ENCODE measurements at regions not wholly inside any gene's neighbourhood (a gene's known extent, or its start where the extent isn't known, plus 50 kb on each side); places are given as distances from the start of the nearest gene placed in this dataset.

DNA sequence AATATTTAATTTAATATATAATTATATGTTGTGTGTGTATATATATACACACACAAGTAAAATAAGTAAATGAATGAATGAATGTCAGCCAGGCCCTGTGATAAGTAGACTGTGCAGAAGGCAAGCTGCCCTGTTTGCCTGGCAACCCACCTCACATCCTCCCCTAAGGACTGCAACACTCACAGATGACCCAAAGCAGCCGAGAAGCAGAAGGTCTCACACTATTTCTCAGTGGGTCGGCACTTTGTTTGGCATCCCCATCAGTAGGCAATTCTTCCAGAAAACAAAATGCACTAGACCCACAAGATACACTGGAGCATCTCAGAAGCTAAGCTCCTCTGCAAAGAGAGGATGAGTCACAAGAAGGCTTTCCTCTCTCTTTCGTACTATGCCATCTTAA is 152.1 kb upstream of the GRAMD2B start:
- no TSS peak for BruUV-seq (replicated peaks)
- H4K20me1 ChIP-seq (replicated peaks; ENCODE audit: control insufficient read depth, extremely low read depth, insufficient read depth, low read length) = no peaks in the 10 kb centered on the region
- no peaks in the 10 kb centered on the region for H3K79me2 ChIP-seq (ENCODE audit: control insufficient read depth, insufficient read depth, low read length)
- ChIA-PET POLR2A (no interaction called here), CTCF (no interaction called here)
- H3K4me1 ChIP-seq (ENCODE audit: control insufficient read depth, extremely low read depth, insufficient read depth, low read length) = no peaks in the 10 kb centered on the region
- dilution Hi-C loops (cut with MboI; ENCODE audit: extremely low pct_ligation_motif_present, low sequenced_read_pairs) = no loop called here
- no peaks in the 10 kb centered on the region for H3K9me3 ChIP-seq (replicated peaks; ENCODE audit: control insufficient read depth, insufficient read depth, low read length)
- no peak overlapping the region for H3K9ac ChIP-seq (replicated peaks; ENCODE audit: extremely low read depth, insufficient read depth, low read length)
- TF ChIP-seq MYC (IDR thresholded peaks at IDR 0.05; ENCODE audit: low read depth, low read length) (no peak), POLR2AphosphoS5 (IDR thresholded peaks at IDR 0.05; ENCODE audit: insufficient read depth, low read depth, low read length) (no peak), EZH2 (IDR thresholded peaks at IDR 0.05; ENCODE audit: borderline replicate concordance, low read depth, low read length, severe bottlenecking) (no peak), GATA2 (IDR thresholded peaks at IDR 0.05; ENCODE audit: insufficient read depth, insufficient read length, low read depth, low read length) (no peak), JUN (IDR thresholded peaks at IDR 0.05; ENCODE audit: borderline replicate concordance, insufficient read depth, insufficient read length, low read depth) (no peak)
- TF ChIP-seq, protein P1, sequence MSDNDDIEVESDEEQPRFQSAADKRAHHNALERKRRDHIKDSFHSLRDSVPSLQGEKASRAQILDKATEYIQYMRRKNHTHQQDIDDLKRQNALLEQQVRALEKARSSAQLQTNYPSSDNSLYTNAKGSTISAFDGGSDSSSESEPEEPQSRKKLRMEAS (IDR thresholded peaks at IDR 0.05; ENCODE audit: insufficient read depth, insufficient read length) = no peak
- TF ChIP-seq, protein P2, sequence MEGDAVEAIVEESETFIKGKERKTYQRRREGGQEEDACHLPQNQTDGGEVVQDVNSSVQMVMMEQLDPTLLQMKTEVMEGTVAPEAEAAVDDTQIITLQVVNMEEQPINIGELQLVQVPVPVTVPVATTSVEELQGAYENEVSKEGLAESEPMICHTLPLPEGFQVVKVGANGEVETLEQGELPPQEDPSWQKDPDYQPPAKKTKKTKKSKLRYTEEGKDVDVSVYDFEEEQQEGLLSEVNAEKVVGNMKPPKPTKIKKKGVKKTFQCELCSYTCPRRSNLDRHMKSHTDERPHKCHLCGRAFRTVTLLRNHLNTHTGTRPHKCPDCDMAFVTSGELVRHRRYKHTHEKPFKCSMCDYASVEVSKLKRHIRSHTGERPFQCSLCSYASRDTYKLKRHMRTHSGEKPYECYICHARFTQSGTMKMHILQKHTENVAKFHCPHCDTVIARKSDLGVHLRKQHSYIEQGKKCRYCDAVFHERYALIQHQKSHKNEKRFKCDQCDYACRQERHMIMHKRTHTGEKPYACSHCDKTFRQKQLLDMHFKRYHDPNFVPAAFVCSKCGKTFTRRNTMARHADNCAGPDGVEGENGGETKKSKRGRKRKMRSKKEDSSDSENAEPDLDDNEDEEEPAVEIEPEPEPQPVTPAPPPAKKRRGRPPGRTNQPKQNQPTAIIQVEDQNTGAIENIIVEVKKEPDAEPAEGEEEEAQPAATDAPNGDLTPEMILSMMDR (IDR thresholded peaks at IDR 0.05; ENCODE audit: extremely low read depth in 1 of 2, insufficient read depth in 1 of 2, low read depth in 1 of 2, low read length in 2 of 2) = no peak
- H2AFZ ChIP-seq (ENCODE audit: low read depth, low read length) = no peak overlapping the region
- H3K27ac ChIP-seq (ENCODE audit: insufficient read depth, low read depth, low read length) = no peak overlapping the region
- no peaks in the 10 kb centered on the region for H3K36me3 ChIP-seq (ENCODE audit: control insufficient read depth in 2 of 2, extremely low read depth in 1 of 2, insufficient read depth in 2 of 2, low read length in 2 of 2)
- intact Hi-C loops (cut with micrococcal nuclease) = no loop called here
- DNase-seq (ENCODE audit: low read depth, low spot score) (no peak), FAIRE-seq (no peak)
- no peak overlapping the region for H3K4me2 ChIP-seq (ENCODE audit: insufficient read depth, low read length)
- H3K4me3 ChIP-seq (replicated peaks in 1 of 3; ENCODE audit: insufficient read depth in 1 of 3, low read depth in 1 of 3, low read length in 3 of 3) = no peak overlapping the region
- no peaks in the 10 kb centered on the region for H3K27me3 ChIP-seq (ENCODE audit: control insufficient read depth in 2 of 2, insufficient read depth in 2 of 2, low read length in 2 of 2)
- no peaks in the 10 kb centered on the region for H3K9me1 ChIP-seq (replicated peaks; ENCODE audit: control insufficient read depth, extremely low read depth, insufficient read depth, low read length)

Data from endothelial cell of umbilical vein (primary cell).